SK-N-SH treated with all-trans-retinoic acid at 6 μM for 48 hours (cell line): ENCODE measurements at regions not wholly inside any gene's neighbourhood (a gene's known extent, or its start where the extent isn't known, plus 50 kb on each side); places are given as distances from the start of the nearest gene placed in this dataset.

ENCODE experiments used
- ATAC-seq: fragments of 200-7000 bp; cut with Tn5 transposase; 3 replicates; pipeline ENCODE4 v1.9.1; 2020; ENCODE audit warnings: mild to moderate bottlenecking, moderate library complexity
- ARNTL ChIP-seq: fragments of 450-650 bp; formaldehyde crosslinking; IDR thresholded peaks from 2 replicates; pipeline ENCODE4 v1.5.0; 2020; ENCODE audit warnings: low read depth, mild to moderate bottlenecking, moderate library complexity, borderline replicate concordance
- BACH2 ChIP-seq: fragments of 250-450 bp; sonication (Bioruptor Pico); IDR thresholded peaks from 2 replicates; pipeline ENCODE4 v1.9.0; 2021; ENCODE audit warnings: mild to moderate bottlenecking, borderline replicate concordance
- CREB5 ChIP-seq: fragments of 250-450 bp; sonication (Bioruptor Pico); IDR thresholded peaks from 2 replicates; pipeline ENCODE4 v1.5.1; 2020; ENCODE audit warnings: low read depth, mild to moderate bottlenecking, moderate library complexity
- CSDC2 ChIP-seq: fragments of 250-450 bp; sonication (Bioruptor Pico); IDR thresholded peaks from 2 replicates; pipeline ENCODE4 v1.5.0; 2020; ENCODE audit warnings: mild to moderate bottlenecking, moderate library complexity
- CSRNP3 ChIP-seq: fragments of 250-450 bp; sonication (Bioruptor Pico); IDR thresholded peaks from 2 replicates; pipeline ENCODE4 v1.5.1; 2021; ENCODE audit warnings: mild to moderate bottlenecking, moderate library complexity
- ESRRG ChIP-seq: fragments of 250-450 bp; sonication (Bioruptor Pico); IDR thresholded peaks from 2 replicates; pipeline ENCODE4 v1.6.1; 2021; ENCODE audit warnings: mild to moderate bottlenecking
- GLIS3 ChIP-seq: fragments of 250-450 bp; sonication (Bioruptor Pico); IDR thresholded peaks from 2 replicates; pipeline ENCODE4 v1.5.0; 2020; ENCODE audit warnings: mild to moderate bottlenecking, moderate library complexity
- ISL1 ChIP-seq: fragments of 250-450 bp; sonication (Bioruptor Pico); IDR thresholded peaks from 2 replicates; pipeline ENCODE4 v2.1.2; 2022; ENCODE audit warnings: mild to moderate bottlenecking, moderate library complexity
- OSR1 ChIP-seq: fragments of 250-450 bp; sonication (Bioruptor Pico); IDR thresholded peaks from 2 replicates; pipeline ENCODE4 v1.8.0; 2022; ENCODE audit warnings: moderate library complexity, mild to moderate bottlenecking, inconsistent platforms
- PATZ1 ChIP-seq: fragments of 250-450 bp; sonication (Bioruptor Pico); IDR thresholded peaks from 2 replicates; pipeline ENCODE4 v1.8.0; 2020; ENCODE audit warnings: mild to moderate bottlenecking, moderate library complexity, borderline replicate concordance
- POU6F1 ChIP-seq: fragments of 250-450 bp; sonication (Bioruptor Pico); IDR thresholded peaks from 2 replicates; pipeline ENCODE4 v1.8.0; 2021; ENCODE audit warnings: low read depth, mild to moderate bottlenecking, moderate library complexity, borderline replicate concordance
- PPARA ChIP-seq: fragments of 250-450 bp; sonication (Bioruptor Pico); IDR thresholded peaks from 2 replicates; pipeline ENCODE4 v1.5.0; 2020; ENCODE audit warnings: mild to moderate bottlenecking, borderline replicate concordance
- RARB ChIP-seq: fragments of 250-450 bp; sonication (Bioruptor Pico); IDR thresholded peaks from 2 replicates; pipeline ENCODE4 v1.8.0; 2021; ENCODE audit warnings: mild to moderate bottlenecking, moderate library complexity
- SNAI2 ChIP-seq: fragments of 250-450 bp; sonication (Bioruptor Pico); IDR thresholded peaks from 2 replicates; pipeline ENCODE4 v1.5.0; 2020; ENCODE audit warnings: mild to moderate bottlenecking, moderate library complexity
- TCF4 ChIP-seq: fragments of 250-450 bp; sonication (Bioruptor Pico); IDR thresholded peaks from 2 replicates; pipeline ENCODE4 v1.8.0; 2021; ENCODE audit warnings: mild to moderate bottlenecking, moderate library complexity, borderline replicate concordance
- TOX ChIP-seq: fragments of 250-450 bp; sonication (Bioruptor Pico); IDR thresholded peaks from 2 replicates; pipeline ENCODE4 v1.8.0; 2021; ENCODE audit warnings: mild to moderate bottlenecking, moderate library complexity, borderline replicate concordance
- TSHZ2 ChIP-seq: fragments of 250-450 bp; sonication (Bioruptor Pico); IDR thresholded peaks from 2 replicates; pipeline ENCODE4 v1.5.0; 2020; ENCODE audit warnings: mild to moderate bottlenecking, moderate library complexity
- ZC3H10 ChIP-seq: fragments of 250-450 bp; sonication (Bioruptor Pico); IDR thresholded peaks from 2 replicates; pipeline ENCODE4 v1.5.1; 2021; ENCODE audit warnings: mild to moderate bottlenecking, moderate library complexity
- ZFP3 ChIP-seq: fragments of 250-450 bp; sonication (Bioruptor Pico); IDR thresholded peaks from 2 replicates; pipeline ENCODE4 v1.5.0; 2020; ENCODE audit warnings: mild to moderate bottlenecking, moderate library complexity
- ZNF565 ChIP-seq: fragments of 450-650 bp; formaldehyde crosslinking; conservative IDR thresholded peaks from 2 replicates; pipeline ENCODE4 v1.5.0; 2020; ENCODE audit warnings: low read depth, mild to moderate bottlenecking, moderate library complexity
- ZNF70 ChIP-seq: fragments of 450-650 bp; formaldehyde crosslinking; IDR thresholded peaks from 2 replicates; pipeline ENCODE4 v1.5.0; 2020; ENCODE audit warnings: mild to moderate bottlenecking, moderate library complexity
- ZNF8 ChIP-seq: fragments of 450-650 bp; formaldehyde crosslinking; IDR thresholded peaks from 2 replicates; pipeline ENCODE4 v1.5.0; 2020; ENCODE audit warnings: mild to moderate bottlenecking, moderate library complexity

- ATAC-seq = no peak
These were observed 65.2 kb upstream of the SNTG2 start for GRCh38 chr2:885230-886071.

GRCh38 chr2:883803-884748 is 66.6 kb upstream of the SNTG2 start:
- no peak for ATAC-seq
- no peak for TF ChIP-seq SNAI2 (CRISPR knock-in tag)
- no peak for TF ChIP-seq GLIS3 (CRISPR knock-in tag)
- no peak for TF ChIP-seq TSHZ2 (CRISPR knock-in tag)
- TF ChIP-seq OSR1 = no peak
- TF ChIP-seq ZFP3 (CRISPR knock-in tag) = no peak
- no peak for TF ChIP-seq BACH2 (CRISPR knock-in tag)
- TF ChIP-seq ZNF8 (CRISPR knock-in tag) = no peak
- TF ChIP-seq ISL1 (CRISPR knock-in tag) = no peak
- TF ChIP-seq CSRNP3 (CRISPR knock-in tag) = no peak
- no peak for TF ChIP-seq ZNF565 (CRISPR knock-in tag)
- TF ChIP-seq CREB5 (CRISPR knock-in tag) = no peak
- no peak for TF ChIP-seq PPARA
- no peak for TF ChIP-seq ZNF70 (CRISPR knock-in tag)
- no peak for TF ChIP-seq POU6F1
- no peak for TF ChIP-seq RARB (CRISPR knock-in tag)
- TF ChIP-seq TOX (CRISPR knock-in tag) = no peak
- no peak for TF ChIP-seq CSDC2
- TF ChIP-seq TCF4 (CRISPR knock-in tag) = no peak

More at GRCh38 chr2:885230-886071, 65.2 kb upstream of the SNTG2 start:
- TF ChIP-seq PPARA (no peak), BACH2 (CRISPR knock-in tag) (no peak), RARB (CRISPR knock-in tag) (no peak), ESRRG (CRISPR knock-in tag) (no peak), ZC3H10 (CRISPR knock-in tag) (no peak), CSDC2 (no peak), TOX (CRISPR knock-in tag) (no peak), ZNF8 (CRISPR knock-in tag) (no peak), CREB5 (CRISPR knock-in tag) (no peak), ARNTL (no peak), PATZ1 (CRISPR knock-in tag) (no peak), SNAI2 (CRISPR knock-in tag) (no peak), OSR1 (no peak)
